ENCODE measurements at regions not wholly inside any gene's neighbourhood (a gene's known extent, or its start where the extent isn't known, plus 50 kb on each side); places are given as distances from the start of the nearest gene placed in this dataset.

DNA sequence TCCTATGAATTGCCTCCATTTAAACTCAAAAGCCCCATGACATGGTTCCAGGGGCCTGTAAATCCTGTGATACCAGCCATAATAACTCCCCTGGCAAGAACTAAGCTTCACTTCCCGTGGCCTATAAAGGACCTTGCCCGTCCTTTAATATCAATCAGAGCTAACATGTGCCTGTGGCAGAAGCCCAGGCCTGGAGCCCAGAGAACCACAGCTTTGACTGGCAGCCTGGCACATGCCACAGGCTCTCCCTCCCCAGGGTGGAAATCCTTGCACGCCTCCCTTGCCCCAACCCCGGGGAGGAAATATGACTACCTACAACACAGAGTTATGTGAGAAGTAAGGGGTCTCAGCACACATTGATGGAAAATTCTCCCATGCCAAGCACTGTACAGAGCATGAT, 287.4 kb downstream of the RAB28 start:
- TF ChIP-seq, protein P1, sequence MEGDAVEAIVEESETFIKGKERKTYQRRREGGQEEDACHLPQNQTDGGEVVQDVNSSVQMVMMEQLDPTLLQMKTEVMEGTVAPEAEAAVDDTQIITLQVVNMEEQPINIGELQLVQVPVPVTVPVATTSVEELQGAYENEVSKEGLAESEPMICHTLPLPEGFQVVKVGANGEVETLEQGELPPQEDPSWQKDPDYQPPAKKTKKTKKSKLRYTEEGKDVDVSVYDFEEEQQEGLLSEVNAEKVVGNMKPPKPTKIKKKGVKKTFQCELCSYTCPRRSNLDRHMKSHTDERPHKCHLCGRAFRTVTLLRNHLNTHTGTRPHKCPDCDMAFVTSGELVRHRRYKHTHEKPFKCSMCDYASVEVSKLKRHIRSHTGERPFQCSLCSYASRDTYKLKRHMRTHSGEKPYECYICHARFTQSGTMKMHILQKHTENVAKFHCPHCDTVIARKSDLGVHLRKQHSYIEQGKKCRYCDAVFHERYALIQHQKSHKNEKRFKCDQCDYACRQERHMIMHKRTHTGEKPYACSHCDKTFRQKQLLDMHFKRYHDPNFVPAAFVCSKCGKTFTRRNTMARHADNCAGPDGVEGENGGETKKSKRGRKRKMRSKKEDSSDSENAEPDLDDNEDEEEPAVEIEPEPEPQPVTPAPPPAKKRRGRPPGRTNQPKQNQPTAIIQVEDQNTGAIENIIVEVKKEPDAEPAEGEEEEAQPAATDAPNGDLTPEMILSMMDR (conservative IDR thresholded peaks at IDR 0.05; ENCODE audit: low read depth, low read length): no peak
- TF ChIP-seq RAD21 (IDR thresholded peaks at IDR 0.05; ENCODE audit: low read length) (no peak), RFX5 (IDR thresholded peaks at IDR 0.05; ENCODE audit: low read depth, low read length) (no peak), POLR2A (IDR thresholded peaks at IDR 0.05; ENCODE audit: low read depth, low read length) (no peak)
